Hematopoietic multipotent progenitor cell treated with erythropoietin and hydrocortisone succinate and interleukin-3 and kit ligand, for 4 days (in vitro differentiated cells): ENCODE measurements at regions not wholly inside any gene's neighbourhood (a gene's known extent, or its start where the extent isn't known, plus 50 kb on each side); places are given as distances from the start of the nearest gene placed in this dataset.
"Not testable (repeated sequence)": the region's sequence is repeated elsewhere in the genome, so short reads cannot be mapped to it uniquely, and the experiment has no call there.

Source experiments
- DNase-seq: peaks from one replicate; pipeline ENCODE4 v3.0.0-alpha.2; 2015

GRCh38 chr6:55064711-55065420, 109.4 kb upstream of the HCRTR2 start:
- no peak for DNase-seq

- DNase-seq, result peak; percentile 70
Observed at GRCh38 chr6:55069132-55069781, 105.1 kb upstream of the HCRTR2 start.

- no peak for DNase-seq
Observed at GRCh38 chr6:55082021-55082420, 92.3 kb upstream of the HCRTR2 start.

DNA sequence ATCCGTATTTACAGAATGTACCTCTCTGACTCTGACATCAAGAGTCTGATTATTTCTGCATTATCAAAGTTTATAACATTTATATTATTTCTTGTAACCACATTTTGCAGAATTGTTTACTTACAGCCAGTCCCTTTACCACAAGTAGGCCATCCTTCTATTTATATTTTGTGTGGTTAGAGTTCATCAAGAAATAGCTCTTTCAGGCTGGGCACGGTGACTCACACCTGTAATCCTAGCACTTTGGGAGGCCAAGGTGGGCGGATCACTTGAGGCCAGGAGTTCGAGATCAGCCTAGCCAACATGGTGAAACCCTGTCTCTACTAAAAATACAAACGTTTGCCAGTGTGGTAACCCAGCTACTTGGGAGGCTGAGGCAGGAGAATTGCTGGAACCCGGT, 86.3 kb upstream of the HCRTR2 start:
- not testable (repeated sequence) for DNase-seq

DNA sequence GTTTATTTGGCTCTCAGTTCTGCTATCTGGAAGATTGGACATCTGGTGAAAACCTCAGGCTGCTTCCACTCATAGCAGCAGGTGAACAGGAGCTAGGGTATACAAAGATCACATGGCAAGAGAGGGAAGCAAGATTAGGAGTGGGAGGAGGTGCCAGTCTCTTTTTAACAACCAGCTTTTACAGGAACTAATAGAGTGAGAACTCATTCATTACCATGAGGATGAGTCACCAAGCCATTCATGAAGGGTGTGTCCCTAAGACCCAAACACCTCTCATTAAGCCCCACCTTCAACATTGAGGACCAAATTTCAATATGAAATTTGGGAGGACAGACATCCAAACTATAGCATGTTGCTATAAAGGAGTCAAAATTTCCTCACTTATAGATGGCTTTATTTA, 85.4 kb upstream of the HCRTR2 start:
- DNase-seq, result no peak

- DNase-seq, result no peak
Observed at GRCh38 chr6:55089325-55089724, 85.0 kb upstream of the HCRTR2 start.

GRCh38 chr6:55100686-55101085, 73.6 kb upstream of the HCRTR2 start:
- DNase-seq, result no peak

DNA sequence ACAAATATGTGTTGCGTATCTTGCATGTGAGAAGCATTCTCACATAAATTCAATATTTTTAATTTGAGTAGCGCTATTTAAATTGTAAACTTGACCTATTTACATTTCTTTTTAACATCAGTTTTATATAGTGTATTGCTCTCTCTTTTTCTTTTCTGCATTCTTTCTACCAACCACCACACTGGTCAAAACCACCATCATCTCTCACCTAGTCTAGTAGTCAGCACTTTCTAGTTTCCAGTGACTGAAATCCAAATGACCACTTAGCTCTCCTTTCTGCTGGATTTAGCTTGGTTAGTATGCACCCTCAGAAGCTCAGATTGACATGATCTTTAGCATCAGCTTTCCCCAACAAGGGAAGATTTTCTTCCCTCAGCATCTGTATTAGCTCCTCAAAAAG, 73.2 kb upstream of the HCRTR2 start:
- DNase-seq, result no peak

DNA sequence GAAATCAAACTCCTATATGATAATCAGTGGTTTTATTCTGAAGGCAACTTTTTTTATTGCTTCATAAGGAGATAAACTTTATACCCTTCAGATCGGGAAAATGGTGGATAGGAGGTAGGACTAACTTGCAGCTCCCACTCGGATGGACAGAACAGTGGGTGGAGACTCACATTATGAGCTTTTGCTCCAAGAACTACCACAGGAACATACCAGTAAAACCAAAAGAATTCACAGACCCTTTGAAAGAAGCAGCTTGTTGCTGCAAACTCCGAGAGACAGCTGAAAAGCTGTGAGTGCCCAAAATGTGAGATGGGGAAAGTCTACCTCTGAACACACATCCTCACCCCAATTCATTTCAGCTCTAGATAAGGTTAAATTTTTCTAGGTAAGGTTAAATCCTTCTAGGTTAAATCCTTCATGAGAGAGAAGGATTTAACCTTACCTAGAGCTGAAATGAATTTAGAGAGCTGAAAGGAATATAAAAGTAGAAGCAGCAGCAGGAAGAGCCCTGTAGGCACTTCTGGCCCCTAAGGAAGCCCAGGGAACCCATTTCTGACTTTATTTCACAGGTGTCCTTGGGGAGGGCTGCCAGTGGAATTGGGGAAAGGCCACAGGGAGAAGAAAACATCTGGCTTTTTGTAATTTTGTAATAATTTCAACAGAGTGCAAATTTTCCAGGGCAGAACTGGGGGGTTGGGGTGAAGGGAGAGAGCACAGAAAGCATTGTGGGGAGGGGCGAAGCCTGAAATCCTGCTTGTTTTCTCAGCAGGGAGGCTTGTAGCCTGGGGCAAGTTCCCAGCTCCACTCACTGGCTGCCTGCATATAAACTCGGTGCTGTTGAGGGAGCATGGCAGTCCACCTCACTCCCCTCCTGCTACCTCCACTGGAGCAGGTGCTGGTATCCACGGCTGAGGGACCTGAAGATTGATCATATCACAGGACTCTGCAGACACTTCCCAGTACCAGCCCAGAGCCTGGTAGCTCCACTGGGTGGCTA, 65.9 kb upstream of the HCRTR2 start:
- DNase-seq, result no peak

DNA sequence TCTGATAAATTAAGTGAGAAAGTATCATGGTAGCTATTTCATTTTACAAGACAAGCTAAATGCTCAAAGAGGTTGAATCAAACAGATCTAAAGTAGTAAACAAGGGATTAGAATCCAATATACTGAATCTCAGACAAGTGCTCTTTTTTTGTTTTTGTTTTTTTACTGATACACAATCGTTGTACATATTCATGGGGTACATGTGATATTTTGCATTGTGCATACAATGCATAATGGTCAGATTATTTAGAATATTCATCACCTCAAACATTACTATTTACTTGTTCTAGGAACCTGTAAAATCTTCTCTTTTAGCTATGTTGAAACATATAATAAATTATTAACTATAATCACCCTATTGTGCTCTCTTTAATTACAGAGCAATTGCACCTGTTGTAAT, 57.0 kb upstream of the HCRTR2 start:
- no peak for DNase-seq

DNA sequence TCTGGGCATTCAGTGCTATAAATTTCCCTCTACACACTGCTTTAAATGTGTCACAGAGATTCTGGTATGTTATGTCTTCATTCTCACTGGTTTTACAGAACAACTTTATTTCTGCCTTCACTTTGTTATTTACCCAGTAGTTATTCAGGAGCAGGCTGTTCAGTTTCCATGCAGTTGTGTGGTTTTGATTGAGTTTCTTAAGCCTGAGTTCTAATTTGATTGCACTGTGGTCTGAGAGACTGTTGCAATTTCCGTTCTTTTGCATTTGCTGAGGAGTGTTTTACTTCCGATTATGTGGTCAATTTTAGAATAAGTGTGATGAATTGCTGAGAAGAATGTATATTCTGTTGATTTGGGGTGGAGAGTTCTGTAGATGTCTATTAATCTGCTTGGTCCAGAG, 50.1 kb upstream of the HCRTR2 start:
- not testable (repeated sequence) for DNase-seq
